ENCODE measurements at regions not wholly inside any gene's neighbourhood (a gene's known extent, or its start where the extent isn't known, plus 50 kb on each side); places are given as distances from the start of the nearest gene placed in this dataset.

GRCh38 chr15:85897895-85898717 lies 103.4 kb upstream of the KLHL25 start:
- H3K9me3 Mint-ChIP-seq (ENCODE audit: unreplicated experiment) = no peaks in the 10 kb centered on the region
- no peak overlapping the region for H3K27ac Mint-ChIP-seq (ENCODE audit: unreplicated experiment)
- peaks cover 6% of the 10 kb centered on the region for H3K27me3 Mint-ChIP-seq (ENCODE audit: unreplicated experiment)
- no peak for DNase-seq (ENCODE audit: low spot score)
- H3K36me3 Mint-ChIP-seq (ENCODE audit: low read depth, unreplicated experiment) = peaks cover 5% of the 10 kb centered on the region
- TF ChIP-seq CTCF (IDR thresholded peaks at IDR 0.05; ENCODE audit: unreplicated experiment) = no peak
- H3K4me1 Mint-ChIP-seq (ENCODE audit: unreplicated experiment) = peaks cover 7% of the 10 kb centered on the region
- H3K4me3 Mint-ChIP-seq (ENCODE audit: unreplicated experiment) = no peak overlapping the region

- no peak overlapping the region for H3K4me3 Mint-ChIP-seq (ENCODE audit: unreplicated experiment)
- DNase-seq (ENCODE audit: low spot score) = no peak
- peaks cover 7% of the 10 kb centered on the region for H3K4me1 Mint-ChIP-seq (ENCODE audit: unreplicated experiment)
- no peak for TF ChIP-seq CTCF (IDR thresholded peaks at IDR 0.05; ENCODE audit: unreplicated experiment)
- H3K9me3 Mint-ChIP-seq (ENCODE audit: unreplicated experiment) = no peaks in the 10 kb centered on the region
- peaks cover 7% of the 10 kb centered on the region for H3K27me3 Mint-ChIP-seq (ENCODE audit: unreplicated experiment)
- no peak overlapping the region for H3K27ac Mint-ChIP-seq (ENCODE audit: unreplicated experiment)
- H3K36me3 Mint-ChIP-seq (ENCODE audit: low read depth, unreplicated experiment) = peaks cover 5% of the 10 kb centered on the region
Observed at GRCh38 chr15:85899927-85900326, 105.2 kb upstream of the KLHL25 start.

GRCh38 chr15:85905751-85906450 lies 111.2 kb upstream of the KLHL25 start:
- Mint-ChIP-seq H3K27me3 (ENCODE audit: unreplicated experiment) (peaks cover 2% of the 10 kb centered on the region), H3K4me3 (ENCODE audit: unreplicated experiment) (no peak overlapping the region), H3K4me1 (ENCODE audit: unreplicated experiment) (no peaks in the 10 kb centered on the region), H3K27ac (ENCODE audit: unreplicated experiment) (no peak overlapping the region), H3K9me3 (ENCODE audit: unreplicated experiment) (no peaks in the 10 kb centered on the region), H3K36me3 (ENCODE audit: low read depth, unreplicated experiment) (no peaks in the 10 kb centered on the region)
- no peak for TF ChIP-seq CTCF (IDR thresholded peaks at IDR 0.05; ENCODE audit: unreplicated experiment)
- no peak for DNase-seq (ENCODE audit: low spot score)

- H3K4me1 Mint-ChIP-seq (ENCODE audit: unreplicated experiment) = no peaks in the 10 kb centered on the region
- no peaks in the 10 kb centered on the region for H3K36me3 Mint-ChIP-seq (ENCODE audit: low read depth, unreplicated experiment)
- H3K27me3 Mint-ChIP-seq (ENCODE audit: unreplicated experiment) = peaks cover 2% of the 10 kb centered on the region
Observed at GRCh38 chr15:85906640-85907039, 111.9 kb upstream of the KLHL25 start.

More at GRCh38 chr15:85906640-85907039, 111.9 kb upstream of the KLHL25 start:
- Mint-ChIP-seq H3K9me3 (ENCODE audit: unreplicated experiment) (no peaks in the 10 kb centered on the region), H3K27ac (ENCODE audit: unreplicated experiment) (no peak overlapping the region), H3K4me3 (ENCODE audit: unreplicated experiment) (no peak overlapping the region)
- no peak for TF ChIP-seq CTCF (IDR thresholded peaks at IDR 0.05; ENCODE audit: unreplicated experiment)
- no peak for DNase-seq (ENCODE audit: low spot score)

Data from endothelial cell (in vitro differentiated cells).